RWPE1 (cell line): ENCODE measurements at regions not wholly inside any gene's neighbourhood (a gene's known extent, or its start where the extent isn't known, plus 50 kb on each side); places are given as distances from the start of the nearest gene placed in this dataset.

Experiments
- CTCF ChIA-PET: fragments of 350-600 bp; sonication (Branson Sonifier 250); formaldehyde crosslinking; extraction: SDS; loops from one replicate; lab custom pipeline; 2021; lab: Yijun Ruan, JAX
- POLR2A ChIA-PET: fragments of 400-600 bp; formaldehyde crosslinking; extraction: SDS; loops from one replicate; lab custom pipeline; 2020; ENCODE audit warnings: antibody characterized with exemption; ENCODE audit not compliant: low non-redundant PET; lab: Yijun Ruan, JAX
- DNase-seq: peaks from one replicate; pipeline ENCODE4 v3.0.0; 2012; ENCODE audit warnings: low spot score
- H3K27ac ChIP-seq: fragments of 450-650 bp; 2 replicates; pipeline ENCODE4 v1.5.1; 2017
- TF ChIP-seq, protein P1 (sequence below): fragments of 450-650 bp; conservative IDR thresholded peaks from 2 replicates; pipeline ENCODE4 v1.5.1; 2017; ENCODE audit warnings: low read depth, mild to moderate bottlenecking

DNA sequence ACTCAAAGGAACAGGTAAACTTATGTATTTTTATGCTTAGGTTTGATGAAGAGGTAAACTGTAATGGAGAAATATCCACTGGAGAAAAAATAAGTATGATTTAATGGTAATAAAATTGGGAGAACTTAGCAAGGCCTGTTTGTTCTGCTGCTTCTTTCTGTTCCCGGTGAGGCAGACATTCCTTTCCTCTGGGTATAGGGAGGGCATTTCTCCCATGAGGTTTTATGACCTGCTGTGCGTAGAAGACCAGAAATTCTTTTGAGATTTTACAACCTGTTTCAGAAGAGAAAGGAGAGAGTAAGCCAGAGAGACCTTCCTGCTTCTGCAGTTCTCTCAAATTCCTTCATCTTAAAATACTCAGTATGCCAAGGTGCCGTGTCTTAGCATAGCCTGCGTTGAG lies 139.4 kb upstream of the RMST start:
- no peak overlapping the region for H3K27ac ChIP-seq
- no peak for DNase-seq
- TF ChIP-seq, protein P1, sequence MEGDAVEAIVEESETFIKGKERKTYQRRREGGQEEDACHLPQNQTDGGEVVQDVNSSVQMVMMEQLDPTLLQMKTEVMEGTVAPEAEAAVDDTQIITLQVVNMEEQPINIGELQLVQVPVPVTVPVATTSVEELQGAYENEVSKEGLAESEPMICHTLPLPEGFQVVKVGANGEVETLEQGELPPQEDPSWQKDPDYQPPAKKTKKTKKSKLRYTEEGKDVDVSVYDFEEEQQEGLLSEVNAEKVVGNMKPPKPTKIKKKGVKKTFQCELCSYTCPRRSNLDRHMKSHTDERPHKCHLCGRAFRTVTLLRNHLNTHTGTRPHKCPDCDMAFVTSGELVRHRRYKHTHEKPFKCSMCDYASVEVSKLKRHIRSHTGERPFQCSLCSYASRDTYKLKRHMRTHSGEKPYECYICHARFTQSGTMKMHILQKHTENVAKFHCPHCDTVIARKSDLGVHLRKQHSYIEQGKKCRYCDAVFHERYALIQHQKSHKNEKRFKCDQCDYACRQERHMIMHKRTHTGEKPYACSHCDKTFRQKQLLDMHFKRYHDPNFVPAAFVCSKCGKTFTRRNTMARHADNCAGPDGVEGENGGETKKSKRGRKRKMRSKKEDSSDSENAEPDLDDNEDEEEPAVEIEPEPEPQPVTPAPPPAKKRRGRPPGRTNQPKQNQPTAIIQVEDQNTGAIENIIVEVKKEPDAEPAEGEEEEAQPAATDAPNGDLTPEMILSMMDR = no peak
- POLR2A ChIA-PET = no interaction called here
- CTCF ChIA-PET = no interaction called here

- TF ChIP-seq, protein P1 = no peak
- DNase-seq = no peak
- POLR2A ChIA-PET = no interaction called here
- CTCF ChIA-PET = no interaction called here
- H3K27ac ChIP-seq = no peak overlapping the region
Observed at GRCh38 chr12:97324471-97324870, 138.1 kb upstream of the RMST start.

- POLR2A ChIA-PET = no interaction called here
- CTCF ChIA-PET = no interaction called here
- H3K27ac ChIP-seq = no peak overlapping the region
- DNase-seq = no peak
- TF ChIP-seq, protein P1 = no peak
Observed at GRCh38 chr12:97335115-97335514, 127.5 kb upstream of the RMST start.

GRCh38 chr12:97336900-97337751 lies 125.5 kb upstream of the RMST start:
- DNase-seq = no peak
- no peak overlapping the region for H3K27ac ChIP-seq
- TF ChIP-seq, protein P1 = no peak
- ChIA-PET CTCF (interaction anchor here (0.6 to 0.7 kb wide), 3 partner anchors 521 to 881 kb away, joined by 3 to 8 read pairs (median 3); no protein-coding TSS in a partner anchor), POLR2A (no interaction called here)

GRCh38 chr12:97342130-97342529 lies 120.5 kb upstream of the RMST start:
- TF ChIP-seq, protein P1 = no peak
- ChIA-PET POLR2A (no interaction called here), CTCF (no interaction called here)
- no peak overlapping the region for H3K27ac ChIP-seq
- DNase-seq = no peak

- POLR2A ChIA-PET = no interaction called here
- TF ChIP-seq, protein P1 = no peak
- no peak overlapping the region for H3K27ac ChIP-seq
- CTCF ChIA-PET = interaction anchor here (0.5 to 0.9 kb wide), 2 partner anchors 57 to 240 kb away, joined by 3 to 6 read pairs; no protein-coding TSS in a partner anchor
- DNase-seq = no peak
Observed at GRCh38 chr12:97347956-97348355, 114.6 kb upstream of the RMST start.
